H1 (cell line): ENCODE measurements at regions not wholly inside any gene's neighbourhood (a gene's known extent, or its start where the extent isn't known, plus 50 kb on each side); places are given as distances from the start of the nearest gene placed in this dataset.

ENCODE experiments used
- CTCF ChIA-PET: fragments of 300-600 bp; sonication (Branson Sonifier 250); formaldehyde crosslinking; loops from one replicate; lab custom pipeline; 2021; ENCODE audit not compliant: partially characterized antibody; lab: Charles Lee
- POLR2A ChIA-PET: fragments of 300-600 bp; sonication (Branson Sonifier 250); formaldehyde crosslinking; loops from one replicate; lab custom pipeline; 2021; ENCODE audit warnings: inconsistent platforms; ENCODE audit not compliant: partially characterized antibody; lab: Charles Lee
- DNase-seq, 2 experiments: peaks; one replicate each; pipeline versions ENCODE4 v3.0.0 to v3.0.0-alpha.2; 2010 to 2022; ENCODE audit warnings: low spot score in 2 of 2, low read depth in 1 of 2, mixed read lengths in 1 of 2
- FAIRE-seq: peaks from 2 replicates; lab custom pipeline; 2011; peaks lifted over from hg19 to GRCh38; lab: Jason Lieb, UNC
- H2AFZ ChIP-seq: 2 replicates; pipeline ENCODE4 v1.8.1; 2012; ENCODE audit warnings: low read length, inconsistent platforms
- H2AK5ac ChIP-seq: 2 replicates; pipeline ENCODE4 v1.6.1; 2013; ENCODE audit warnings: low read depth, low read length
- H2BK120ac ChIP-seq: replicated peaks from 2 replicates; pipeline ENCODE3; 2013; ENCODE audit warnings: low read depth, low read length, inconsistent platforms
- H2BK12ac ChIP-seq: 2 replicates; pipeline ENCODE4 v1.6.1; 2013; ENCODE audit warnings: low read depth, low read length
- H2BK15ac ChIP-seq: 2 replicates; pipeline ENCODE4 v1.6.1; 2013; ENCODE audit warnings: low read length
- H2BK20ac ChIP-seq: 2 replicates; pipeline ENCODE4 v1.6.1; 2013; ENCODE audit warnings: low read length
- H2BK5ac ChIP-seq: 2 replicates; pipeline ENCODE4 v1.6.1; 2013; ENCODE audit warnings: low read depth, low read length
- H3K14ac ChIP-seq: 2 replicates; pipeline ENCODE4 v1.6.1; 2013; ENCODE audit warnings: inconsistent platforms; ENCODE audit not compliant: insufficient read length
- H3K18ac ChIP-seq: 2 replicates; pipeline ENCODE4 v1.6.1; 2013; ENCODE audit warnings: low read length; ENCODE audit errors: extremely low read depth
- H3K23ac ChIP-seq: 2 replicates; pipeline ENCODE4 v1.6.1; 2013; ENCODE audit warnings: inconsistent platforms; ENCODE audit not compliant: insufficient read length
- H3K23me2 ChIP-seq: 2 replicates; pipeline ENCODE4 v1.6.1; 2013; ENCODE audit warnings: low read depth, low read length
- H3K27ac ChIP-seq: 2 replicates; pipeline ENCODE4 v1.6.1; 2011; ENCODE audit warnings: low read depth, low read length, inconsistent platforms
- H3K27me3 ChIP-seq, 4 experiments: replicated peaks in 1 of 4; 1 replicate in 1 of 4; 2 replicates in 3 of 4; pipeline versions ENCODE4 v1.6.1 to v1.8.1; 2011 to 2013; ENCODE audit warnings: low read length in 3 of 4, mild to moderate bottlenecking in 3 of 4, inconsistent platforms in 2 of 4, mixed read lengths in 2 of 4, moderate library complexity in 1 of 4; ENCODE audit not compliant: control insufficient read depth in 3 of 4, insufficient read depth in 3 of 4; ENCODE audit errors: extremely low read depth in 1 of 4
- H3K36me3 ChIP-seq, 4 experiments: 2 replicates each; pipeline versions ENCODE4 v1.6.1 to v1.8.1; 2011 to 2013; ENCODE audit warnings: mild to moderate bottlenecking in 4 of 4, low read length in 3 of 4, moderate library complexity in 2 of 4, control low read depth in 1 of 4, inconsistent platforms in 1 of 4; ENCODE audit not compliant: insufficient read depth in 4 of 4, control insufficient read depth in 2 of 4
- H3K4ac ChIP-seq: replicated peaks from 2 replicates; pipeline ENCODE3; 2013; ENCODE audit warnings: low read length, low read depth, mixed read lengths, inconsistent platforms; ENCODE audit not compliant: insufficient read length
- H3K4me1 ChIP-seq, 4 experiments: replicated peaks in 1 of 4; 1 replicate in 1 of 4; 2 replicates in 3 of 4; pipeline versions ENCODE4 v1.6.1 to v1.8.1; 2011 to 2013; ENCODE audit warnings: low read length in 3 of 4, inconsistent platforms in 2 of 4, mixed read lengths in 1 of 4; ENCODE audit not compliant: insufficient read depth in 4 of 4, control insufficient read depth in 3 of 4
- H3K4me2 ChIP-seq, 2 experiments: 2 replicates each; pipeline versions ENCODE4 v1.6.1 to v1.8.1; 2011 to 2013; ENCODE audit warnings: low read depth in 2 of 2, low read length in 2 of 2, control low read depth in 1 of 2, inconsistent platforms in 1 of 2, mild to moderate bottlenecking in 1 of 2; ENCODE audit not compliant: insufficient read depth in 1 of 2
- H3K4me3 ChIP-seq, 4 experiments: fragments of 200-600, 300-600 bp in 1 of 4; sonication (generic), shearing (Covaris generic), sonication (Bioruptor Twin) in 1 of 4; 2 replicates each; pipeline versions ENCODE4 v1.5.1 to v1.8.1; 2011 to 2016; ENCODE audit warnings: low read length in 4 of 4, low read depth in 3 of 4, control low read depth in 2 of 4, inconsistent platforms in 2 of 4, mild to moderate bottlenecking in 2 of 4, mixed read lengths in 1 of 4, moderate library complexity in 1 of 4; ENCODE audit not compliant: insufficient read depth in 2 of 4; ENCODE audit errors: extremely low read depth in 1 of 4
- H3K56ac ChIP-seq: replicated peaks from 2 replicates; pipeline ENCODE3; 2013; ENCODE audit warnings: low read depth, mild to moderate bottlenecking, mixed read lengths, low read length, inconsistent platforms; ENCODE audit not compliant: insufficient read length
- H3K79me1 ChIP-seq: 2 replicates; pipeline ENCODE4 v1.6.1; 2013; ENCODE audit warnings: low read depth, low read length, control low read depth
- H3K79me2 ChIP-seq, 2 experiments: 2 replicates each; pipeline versions ENCODE4 v1.6.1 to v1.8.1; 2012 to 2013; ENCODE audit warnings: low read length in 2 of 2, mild to moderate bottlenecking in 2 of 2, inconsistent platforms in 1 of 2; ENCODE audit not compliant: insufficient read depth in 2 of 2, control insufficient read depth in 1 of 2
- H3K9ac ChIP-seq, 4 experiments: replicated peaks in 1 of 4; 1 replicate in 1 of 4; 2 replicates in 3 of 4; pipeline versions ENCODE4 v1.6.1 to v1.8.1; 2011 to 2013; ENCODE audit warnings: low read depth in 3 of 4, low read length in 3 of 4, control low read depth in 2 of 4, mild to moderate bottlenecking in 2 of 4, moderate library complexity in 2 of 4, inconsistent platforms in 1 of 4; ENCODE audit errors: extremely low read depth in 1 of 4
- H3K9me3 ChIP-seq, 2 experiments: 2 replicates each; pipeline versions ENCODE4 v1.6.1 to v1.8.1; 2012 to 2013; ENCODE audit warnings: mild to moderate bottlenecking in 2 of 2, moderate library complexity in 2 of 2, control low read depth in 1 of 2, inconsistent platforms in 1 of 2, low read depth in 1 of 2, low read length in 1 of 2, mixed read lengths in 1 of 2; ENCODE audit not compliant: insufficient read depth in 2 of 2
- H4K20me1 ChIP-seq, 2 experiments: replicated peaks in 1 of 2; 2 replicates each; pipeline versions ENCODE3 to v1.8.1; 2011 to 2013; ENCODE audit warnings: inconsistent platforms in 2 of 2, low read length in 2 of 2, mild to moderate bottlenecking in 1 of 2; ENCODE audit not compliant: insufficient read depth in 2 of 2, control insufficient read depth in 1 of 2
- H4K5ac ChIP-seq: 2 replicates; pipeline ENCODE4 v1.6.1; 2013; ENCODE audit warnings: low read length, low read depth, mixed read lengths, inconsistent platforms; ENCODE audit not compliant: insufficient read length
- H4K8ac ChIP-seq: 2 replicates; pipeline ENCODE4 v1.8.0; 2013; ENCODE audit warnings: mild to moderate bottlenecking, moderate library complexity, low read length, inconsistent platforms; ENCODE audit not compliant: insufficient read depth; ENCODE audit errors: extremely low read depth
- H4K91ac ChIP-seq: replicated peaks from 2 replicates; pipeline ENCODE3; 2013; ENCODE audit warnings: low read length, mixed read lengths, inconsistent platforms; ENCODE audit not compliant: insufficient read length
- ATF2 ChIP-seq: IDR thresholded peaks from 2 replicates; pipeline ENCODE4 v1.6.1; 2012; ENCODE audit warnings: low read length, inconsistent platforms
- CHD1 ChIP-seq: IDR thresholded peaks from 2 replicates; pipeline ENCODE4 v1.6.1; 2012; ENCODE audit warnings: low read depth, low read length, improper control_type of control experiment
- KDM4A ChIP-seq: IDR thresholded peaks from one replicate; pipeline ENCODE4 v1.7.1; 2012; ENCODE audit warnings: low read depth, mild to moderate bottlenecking, moderate library complexity, low read length, inconsistent platforms; ENCODE audit not compliant: severe bottlenecking
- NANOG ChIP-seq: IDR thresholded peaks from 2 replicates; pipeline ENCODE4 v1.6.1; 2011; ENCODE audit warnings: low read length, low read depth, mild to moderate bottlenecking, inconsistent platforms; ENCODE audit not compliant: insufficient read depth, poor library complexity, severe bottlenecking
- PHF8 ChIP-seq: fragments of 200-600 bp; sonication (generic); conservative IDR thresholded peaks from 2 replicates; pipeline ENCODE4 v1.7.1; 2012; ENCODE audit warnings: low read depth, mild to moderate bottlenecking, inconsistent platforms, low read length, moderate library complexity
- RAD21 ChIP-seq, 2 experiments: IDR thresholded peaks in 1 of 2; conservative IDR thresholded peaks in 1 of 2; 2 replicates each; pipeline ENCODE4 v1.6.1; 2011; ENCODE audit warnings: low read depth in 2 of 2, low read length in 2 of 2, improper control_type of control experiment in 1 of 2, inconsistent platforms in 1 of 2, mild to moderate bottlenecking in 1 of 2, moderate library complexity in 1 of 2
- RBBP5 ChIP-seq: IDR thresholded peaks from 2 replicates; pipeline ENCODE4 v1.7.1; 2012; ENCODE audit warnings: low read depth, mild to moderate bottlenecking, inconsistent platforms, low read length, moderate library complexity, borderline replicate concordance
- SAP30 ChIP-seq: fragments of 300-600 bp; sonication (generic); IDR thresholded peaks from 2 replicates; pipeline ENCODE4 v1.7.1; 2012; ENCODE audit warnings: low read length, moderate library complexity, mild to moderate bottlenecking, inconsistent platforms; ENCODE audit not compliant: insufficient read depth, insufficient replicate concordance
- YY1 ChIP-seq: IDR thresholded peaks from 2 replicates; pipeline ENCODE4 v1.6.1; 2011; ENCODE audit warnings: low read depth, mild to moderate bottlenecking, low read length
- ZNF274 ChIP-seq: IDR thresholded peaks from 2 replicates; pipeline ENCODE4 v1.7.0; 2012; ENCODE audit warnings: low read length, borderline replicate concordance; ENCODE audit errors: extremely low read depth

- Histone ChIP-seq H4K20me1 (no peaks in the 10 kb centered on the region), H3K23ac (no peak overlapping the region), H3K36me3 (no peaks in the 10 kb centered on the region), H3K18ac (no peak overlapping the region), H3K27me3 (no peaks in the 10 kb centered on the region), H3K4me3 (no peak overlapping the region), H2BK120ac (no peak overlapping the region), H4K5ac (no peak overlapping the region), H4K8ac (no peak overlapping the region), H3K9ac (no peak overlapping the region), H3K14ac (no peak overlapping the region), H3K23me2 (no peaks in the 10 kb centered on the region), H3K27ac (no peak overlapping the region), H2BK15ac (no peak overlapping the region), H2BK12ac (no peak overlapping the region), H2BK20ac (no peak overlapping the region), H3K79me1 (no peaks in the 10 kb centered on the region), H2BK5ac (no peak overlapping the region), H3K4ac (no peak overlapping the region), H3K56ac (no peak overlapping the region), H2AFZ (no peak overlapping the region), H3K4me1 (peaks cover 0 to 4% (median 4%) of the 10 kb centered on the region in 4 experiments; a peak in 3 of 7 replicates), H3K79me2 (no peaks in the 10 kb centered on the region), H2AK5ac (no peak overlapping the region), H4K91ac (no peak overlapping the region), H3K9me3 (no peaks in the 10 kb centered on the region), H3K4me2 (no peak overlapping the region)
- no peak for DNase-seq
- FAIRE-seq: no peak
- CTCF ChIA-PET: interaction anchor here (1.0 to 1.6 kb wide), 2 partner anchors 19 to 24 kb away, joined by 3 read pairs; no protein-coding TSS in a partner anchor
- POLR2A ChIA-PET: no interaction called here
- TF ChIP-seq RAD21 (IDR thresholded peaks at IDR 0.05 in 1 of 2, conservative IDR thresholded peaks at IDR 0.05 in 1 of 2; ENCODE audit: low read depth in 2 of 2, low read length in 2 of 2): no peak
- TF ChIP-seq KDM4A: no peak
- no peak for TF ChIP-seq SAP30
- no peak for TF ChIP-seq NANOG
- no peak for TF ChIP-seq PHF8
- TF ChIP-seq CHD1: no peak
- TF ChIP-seq ATF2: no peak
- TF ChIP-seq RBBP5: no peak
- no peak for TF ChIP-seq YY1
- no peak for TF ChIP-seq ZNF274
These were observed 103.7 kb downstream of the USP22 start for GRCh38 chr17:20938988-20939615.
